NT2/D1 (cell line): ENCODE measurements at regions not wholly inside any gene's neighbourhood (a gene's known extent, or its start where the extent isn't known, plus 50 kb on each side); places are given as distances from the start of the nearest gene placed in this dataset.

Source experiments
- DNase-seq: peaks from one replicate; pipeline ENCODE4 v3.0.0-alpha.2; 2011; ENCODE audit warnings: low read depth, low spot score
- H3K27me3 ChIP-seq: 2 replicates; pipeline ENCODE4 v1.6.0; 2011; ENCODE audit warnings: mild to moderate bottlenecking; ENCODE audit not compliant: insufficient read length, insufficient read depth
- H3K36me3 ChIP-seq: 2 replicates; pipeline ENCODE4 v1.6.1; 2011; ENCODE audit warnings: mild to moderate bottlenecking, low read length, mixed read lengths; ENCODE audit not compliant: insufficient read depth, insufficient read length
- H3K4me1 ChIP-seq: 2 replicates; pipeline ENCODE4 v1.5.1; 2011; ENCODE audit not compliant: insufficient read depth, insufficient read length
- H3K4me3 ChIP-seq: 2 replicates; pipeline ENCODE4 v1.5.1; 2011; ENCODE audit warnings: low read depth; ENCODE audit not compliant: insufficient read length
- H3K9ac ChIP-seq: 2 replicates; pipeline ENCODE4 v1.6.0; 2011; ENCODE audit warnings: low read depth; ENCODE audit not compliant: insufficient read length
- H3K9me3 ChIP-seq: 2 replicates; pipeline ENCODE4 v1.5.1; 2011; ENCODE audit warnings: mild to moderate bottlenecking, low read length; ENCODE audit not compliant: insufficient read depth
- SUZ12 ChIP-seq: IDR thresholded peaks from 2 replicates; pipeline ENCODE4 v1.6.1; 2011; ENCODE audit not compliant: insufficient read length, insufficient read depth; ENCODE audit errors: extremely low read depth
- YY1 ChIP-seq: IDR thresholded peaks from 2 replicates; pipeline ENCODE4 v1.6.1; 2011; ENCODE audit not compliant: insufficient read length, insufficient read depth
- ZNF274 ChIP-seq: IDR thresholded peaks from 2 replicates; pipeline ENCODE4 v1.6.1; 2011; ENCODE audit warnings: mild to moderate bottlenecking, low read depth, low read length

DNA sequence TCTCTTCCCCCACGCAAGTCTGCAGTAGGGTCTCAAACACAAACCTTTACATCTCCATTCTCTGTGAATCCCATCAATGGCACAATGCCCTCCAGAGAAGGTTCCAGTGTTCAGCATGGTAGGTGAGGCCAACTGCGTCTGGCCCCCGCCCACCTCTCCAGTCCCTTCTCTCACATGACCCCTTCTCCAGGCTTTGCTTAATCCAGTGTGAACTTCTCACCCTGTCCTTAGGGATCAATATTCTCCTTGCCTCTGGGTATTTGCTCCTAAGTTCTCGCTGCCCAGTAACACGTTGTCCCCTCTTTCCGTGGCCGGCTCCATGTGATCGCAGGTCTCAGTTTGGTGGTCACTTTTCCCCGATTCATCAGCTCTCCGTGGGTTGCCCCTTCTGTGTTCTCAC is 225.1 kb upstream of the PMEPA1 start:
- Histone ChIP-seq H3K27me3 (no peaks in the 10 kb centered on the region), H3K36me3 (no peaks in the 10 kb centered on the region), H3K9ac (no peak overlapping the region), H3K9me3 (peaks cover 6% of the 10 kb centered on the region; the same call in 1 of the 2 replicates), H3K4me1 (peaks cover 10% of the 10 kb centered on the region), H3K4me3 (no peak overlapping the region)
- no peak for DNase-seq
- no peak for TF ChIP-seq YY1
- no peak for TF ChIP-seq SUZ12
- no peak for TF ChIP-seq ZNF274

- no peak for TF ChIP-seq SUZ12
- TF ChIP-seq ZNF274, result no peak
- TF ChIP-seq YY1, result no peak
Observed at GRCh38 chr20:57934007-57934805, 224.4 kb upstream of the PMEPA1 start.

GRCh38 chr20:57932227-57932864 is 222.5 kb upstream of the PMEPA1 start:
- DNase-seq, result no peak
- no peak overlapping the region for H3K4me3 ChIP-seq
- H3K36me3 ChIP-seq, result no peaks in the 10 kb centered on the region
- TF ChIP-seq YY1, result no peak
- TF ChIP-seq SUZ12, result no peak
- TF ChIP-seq ZNF274, result no peak
- H3K9ac ChIP-seq, result no peak overlapping the region
- peaks cover 13% of the 10 kb centered on the region; the same call in 1 of the 2 replicates for H3K9me3 ChIP-seq
- peaks cover 7% of the 10 kb centered on the region for H3K4me1 ChIP-seq
- no peaks in the 10 kb centered on the region for H3K27me3 ChIP-seq

More at GRCh38 chr20:57934007-57934805, 224.4 kb upstream of the PMEPA1 start:
- H3K9me3 ChIP-seq, result peaks cover 8% of the 10 kb centered on the region; the same call in 1 of the 2 replicates
- H3K27me3 ChIP-seq, result no peaks in the 10 kb centered on the region
- H3K36me3 ChIP-seq, result no peaks in the 10 kb centered on the region
- no peak for DNase-seq
- H3K9ac ChIP-seq, result no peak overlapping the region
- peaks cover 10% of the 10 kb centered on the region for H3K4me1 ChIP-seq
- no peak overlapping the region for H3K4me3 ChIP-seq

DNA sequence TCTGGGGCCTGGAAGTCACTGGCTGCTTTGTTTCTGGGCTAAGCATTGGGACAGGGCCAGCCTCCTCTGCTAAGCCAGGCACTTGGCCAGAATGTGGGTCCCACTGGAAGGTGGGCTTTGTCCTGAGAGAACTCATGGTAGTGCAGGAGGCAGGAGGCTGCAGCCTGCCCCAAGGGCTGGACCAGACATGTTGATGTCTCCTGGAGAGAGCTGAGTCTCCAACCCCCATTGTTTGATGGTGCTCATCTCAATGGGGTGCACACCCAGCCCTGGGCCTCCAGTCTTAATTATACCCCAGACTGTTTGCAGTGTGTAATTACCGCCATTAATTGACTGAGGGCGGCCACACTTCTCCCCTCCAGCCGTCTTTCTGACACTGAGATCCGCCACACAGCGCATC is 220.5 kb upstream of the PMEPA1 start:
- TF ChIP-seq YY1, result no peak
- TF ChIP-seq SUZ12, result no peak
- no peak for TF ChIP-seq ZNF274
- Histone ChIP-seq H3K27me3 (no peaks in the 10 kb centered on the region), H3K9ac (no peak overlapping the region), H3K36me3 (no peaks in the 10 kb centered on the region), H3K4me1 (peaks cover 7% of the 10 kb centered on the region), H3K9me3 (peaks cover 24% of the 10 kb centered on the region), H3K4me3 (no peak overlapping the region)
- DNase-seq, result no peak

DNA sequence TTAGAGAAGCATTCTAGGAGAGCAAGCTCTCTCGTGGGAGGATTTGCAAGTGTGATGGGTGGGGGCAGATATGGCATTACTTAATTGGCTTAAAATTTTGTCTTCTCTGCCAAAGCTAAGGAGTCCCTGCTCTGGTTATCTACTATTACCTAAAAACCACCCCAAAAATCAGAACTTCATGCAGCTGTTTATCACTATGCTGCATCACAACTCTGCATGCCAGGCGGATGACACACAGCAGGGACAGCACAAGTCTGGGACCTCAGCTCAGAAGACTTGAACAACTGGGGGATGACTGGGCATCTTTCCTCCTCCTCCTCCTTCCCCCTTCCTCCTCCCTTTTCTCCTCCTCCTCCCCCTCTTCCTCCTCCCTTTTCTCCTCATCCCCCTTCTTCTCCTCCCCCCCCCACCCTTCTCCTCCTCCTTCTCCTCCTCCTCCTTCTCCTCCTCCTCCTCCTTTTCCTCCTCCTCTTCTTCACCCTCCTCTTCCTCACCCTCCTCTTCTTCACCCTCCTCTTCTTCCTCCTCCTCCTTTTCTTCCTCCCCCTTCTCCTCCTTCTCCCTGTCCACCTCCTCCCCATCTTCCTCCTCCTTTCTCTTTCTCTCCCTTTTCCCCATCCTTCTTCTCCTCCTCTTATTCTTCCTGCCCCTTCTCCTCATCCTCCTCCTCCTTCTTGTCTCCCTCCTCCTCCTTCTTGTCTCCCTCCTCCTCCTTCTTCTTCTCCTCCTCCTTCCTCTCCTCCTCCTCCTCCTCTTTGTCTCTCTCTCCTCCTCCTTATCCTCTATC is 218.6 kb upstream of the PMEPA1 start:
- no peak for TF ChIP-seq ZNF274
- TF ChIP-seq SUZ12, result no peak
- TF ChIP-seq YY1, result no peak
- no peak overlapping the region for H3K4me3 ChIP-seq
- no peaks in the 10 kb centered on the region for H3K36me3 ChIP-seq
- H3K4me1 ChIP-seq, result no peaks in the 10 kb centered on the region
- peaks cover 27% of the 10 kb centered on the region for H3K9me3 ChIP-seq
- no peak for DNase-seq
- no peak overlapping the region for H3K9ac ChIP-seq
- H3K27me3 ChIP-seq, result no peaks in the 10 kb centered on the region

DNA sequence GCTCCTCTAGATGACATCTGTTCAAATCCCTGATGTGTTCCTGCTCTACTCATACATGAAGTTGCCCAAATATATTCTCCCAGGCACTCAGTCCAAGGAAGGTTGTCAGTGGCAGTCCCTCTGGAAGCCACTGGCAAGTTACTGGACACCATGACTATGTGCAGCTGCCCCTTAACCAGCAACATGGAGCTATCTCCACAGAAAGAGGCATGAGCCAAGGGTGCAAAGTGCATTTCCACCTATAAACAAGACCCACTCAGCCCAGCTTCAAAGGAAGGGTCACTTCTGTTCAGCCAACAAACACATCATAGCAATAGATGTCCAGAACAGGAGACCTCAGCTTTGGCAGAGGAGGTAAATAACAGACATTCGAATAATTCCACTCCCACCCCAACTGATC is 217.6 kb upstream of the PMEPA1 start:
- no peaks in the 10 kb centered on the region for H3K36me3 ChIP-seq
- no peak overlapping the region for H3K4me3 ChIP-seq
- H3K27me3 ChIP-seq, result no peaks in the 10 kb centered on the region
- H3K9me3 ChIP-seq, result peaks cover 27% of the 10 kb centered on the region
- H3K9ac ChIP-seq, result no peak overlapping the region
- TF ChIP-seq YY1 (no peak), ZNF274 (no peak), SUZ12 (no peak)
- DNase-seq, result no peak
- H3K4me1 ChIP-seq, result no peaks in the 10 kb centered on the region
